Right forelimb (tissue), 1 donor: ENCODE measurements at regions not wholly inside any gene's neighbourhood (a gene's known extent, or its start where the extent isn't known, plus 50 kb on each side); places are given as distances from the start of the nearest gene placed in this dataset.
"Not testable (repeated sequence)": the region's sequence is repeated elsewhere in the genome, so short reads cannot be mapped to it uniquely, and the experiment has no call there.

ENCODE experiments used
- DNase-seq: peaks from one replicate; pipeline ENCODE4 v3.0.0-alpha.2; 2018

DNA sequence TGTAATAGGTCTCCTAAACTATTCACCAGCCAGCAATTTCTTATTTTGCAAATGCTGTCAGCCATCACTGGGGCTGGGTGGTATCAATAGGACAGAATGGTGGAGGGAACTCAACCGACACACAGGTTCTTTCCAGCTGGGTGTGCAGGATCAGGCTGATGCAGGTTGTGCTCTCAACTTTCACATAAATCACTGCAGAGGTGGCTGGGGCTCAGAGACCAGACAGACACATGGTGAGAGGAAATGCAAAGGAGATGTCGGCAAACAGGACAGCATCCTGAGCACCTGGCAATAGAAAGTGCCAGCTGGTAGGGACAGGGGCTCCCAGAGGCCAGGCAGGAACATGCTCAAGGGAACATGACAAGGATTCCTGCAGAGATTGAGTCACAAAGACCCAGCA, 254.9 kb downstream of the SOD2 start:
- no peak for DNase-seq

DNA sequence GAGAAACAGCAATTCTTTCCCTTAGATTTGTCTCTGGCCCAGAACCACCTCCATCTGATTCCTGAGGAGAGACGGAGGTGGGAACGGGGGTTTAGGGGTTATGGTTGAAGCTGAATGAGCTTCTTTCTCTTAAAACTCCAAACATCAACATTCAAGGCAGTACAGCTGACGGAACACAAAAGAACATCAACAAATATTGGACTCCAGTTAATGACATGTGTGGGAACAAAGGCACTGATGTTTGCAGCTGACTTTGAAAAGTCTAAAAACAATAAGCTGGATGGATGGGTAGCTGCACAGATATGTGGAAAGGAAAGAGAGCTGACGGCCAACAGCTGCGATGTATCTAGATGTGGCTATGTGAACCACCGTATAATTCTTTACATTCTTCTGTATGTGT, 256.5 kb downstream of the SOD2 start:
- no peak for DNase-seq

DNA sequence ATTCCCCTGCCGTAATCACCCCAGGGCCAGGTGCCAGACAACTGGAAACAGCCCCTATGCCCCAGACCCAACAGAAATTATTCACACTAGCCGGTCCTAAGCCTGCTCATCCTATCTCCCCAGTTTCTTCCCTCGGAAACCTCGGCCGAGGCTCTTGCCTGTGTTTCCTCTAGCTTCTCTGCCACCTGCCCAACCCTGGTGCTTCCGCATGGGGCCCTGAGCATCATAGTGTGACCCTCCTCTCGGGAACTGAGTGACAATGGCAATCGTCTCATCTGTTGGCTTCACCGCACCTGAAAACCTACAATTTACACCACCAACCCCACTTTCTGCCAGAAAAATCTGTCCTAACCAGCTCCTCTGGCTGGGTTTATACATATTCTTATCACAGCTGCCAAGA, 257.3 kb downstream of the SOD2 start:
- DNase-seq: no peak

- DNase-seq: no peak
These were observed 258.6 kb downstream of the SOD2 start for GRCh38 chr6:159434410-159434809.

DNA sequence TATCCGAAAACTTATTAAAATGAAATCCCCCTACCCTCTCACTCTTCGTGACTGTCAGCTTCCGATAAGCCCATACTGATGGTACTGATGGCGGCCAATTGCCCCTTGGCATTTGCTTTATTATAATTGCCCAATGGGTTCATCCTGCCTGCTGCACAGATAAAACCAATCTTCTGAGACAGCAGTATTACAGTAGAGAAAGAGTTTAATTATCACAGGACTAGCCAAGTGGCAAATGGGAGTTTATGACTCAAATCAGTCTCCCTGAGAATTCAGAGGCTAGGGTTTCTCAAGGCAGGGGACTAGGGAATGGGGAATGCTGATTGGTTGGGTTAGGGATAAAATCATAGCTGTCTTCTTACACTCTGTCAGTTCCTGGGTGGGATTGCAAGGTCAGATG, 259.5 kb downstream of the SOD2 start:
- no peak for DNase-seq

DNA sequence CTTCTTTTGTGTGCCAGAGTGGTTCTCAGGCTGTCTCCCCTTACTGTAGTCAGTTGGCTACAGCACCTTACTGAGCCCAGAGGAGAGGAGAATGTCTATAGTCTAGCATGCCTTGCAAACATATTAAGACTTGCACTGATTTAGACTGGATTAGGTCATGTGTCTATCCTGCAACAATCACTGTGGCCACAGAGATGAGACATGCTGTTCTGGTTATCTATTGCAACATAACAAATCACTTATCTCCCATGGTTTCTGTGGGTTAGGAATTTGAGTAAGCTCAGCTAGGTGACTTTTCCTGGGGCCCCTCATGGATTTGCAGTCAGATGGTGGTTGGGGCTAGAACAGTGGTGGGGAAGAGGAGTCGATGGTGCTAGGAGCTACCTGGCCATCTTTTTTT, 261.3 kb downstream of the SOD2 start:
- no peak for DNase-seq

DNA sequence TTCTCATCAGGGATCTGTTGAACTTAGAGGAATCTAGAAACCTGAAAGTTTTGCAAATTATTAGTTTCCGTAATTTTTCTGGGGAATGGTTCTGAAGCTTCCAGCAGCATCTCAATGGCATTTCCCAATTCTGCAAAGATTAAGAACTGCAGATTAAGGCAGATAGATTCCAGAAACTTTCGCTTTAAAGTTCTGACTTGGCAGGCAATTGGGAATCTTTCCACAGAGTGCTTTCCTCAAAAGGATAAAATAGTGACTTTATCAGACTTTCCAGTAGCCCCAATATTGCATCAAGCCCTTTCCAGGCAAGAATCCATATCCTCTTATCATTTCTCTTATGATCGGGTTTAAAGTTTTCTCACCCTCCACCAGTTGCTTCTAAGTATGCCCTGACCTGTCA, 261.1 kb downstream of the FNDC1 start:
- DNase-seq: no peak

GRCh38 chr6:159429433-159429832, 260.2 kb downstream of the FNDC1 start:
- no peak for DNase-seq

DNA sequence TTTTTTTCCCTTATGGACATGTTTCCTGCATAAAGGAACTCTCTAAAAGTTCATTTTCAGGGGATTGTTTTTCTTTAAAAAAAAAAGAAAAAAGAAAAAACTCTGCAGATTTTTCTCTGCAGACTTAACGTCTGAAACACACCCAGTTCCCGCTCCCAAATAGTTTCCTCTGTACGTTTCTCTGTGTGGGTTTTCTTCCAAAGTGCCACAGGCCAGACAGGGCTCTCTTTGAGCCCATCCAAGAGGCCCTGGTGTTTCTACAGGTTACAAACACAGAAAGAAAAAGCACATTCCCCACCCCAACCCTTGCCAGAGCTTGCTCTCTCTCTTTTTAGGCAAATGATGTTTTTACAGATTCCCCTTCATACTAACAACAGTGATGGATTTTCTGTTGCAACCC, 258.6 kb downstream of the FNDC1 start:
- DNase-seq: no peak

DNA sequence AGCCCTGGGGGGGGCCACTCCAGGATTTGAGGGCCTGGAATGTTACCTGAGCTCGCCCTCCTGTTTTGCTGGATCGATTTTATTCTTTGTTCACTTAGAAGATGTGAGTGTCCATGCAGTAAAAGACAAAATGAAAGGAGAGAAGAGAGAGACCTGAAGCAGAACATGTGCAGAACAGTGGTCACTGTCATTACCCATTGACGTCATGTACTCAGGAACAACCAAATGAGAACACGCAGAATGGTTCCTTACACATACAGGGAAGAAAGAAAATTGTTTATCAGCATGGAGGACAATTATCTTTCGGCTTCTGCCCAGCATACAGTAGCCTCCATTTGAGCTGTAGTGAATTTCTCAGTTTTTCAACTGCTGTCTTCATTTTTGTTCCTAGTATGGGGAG, 258.1 kb downstream of the FNDC1 start:
- no peak for DNase-seq

DNA sequence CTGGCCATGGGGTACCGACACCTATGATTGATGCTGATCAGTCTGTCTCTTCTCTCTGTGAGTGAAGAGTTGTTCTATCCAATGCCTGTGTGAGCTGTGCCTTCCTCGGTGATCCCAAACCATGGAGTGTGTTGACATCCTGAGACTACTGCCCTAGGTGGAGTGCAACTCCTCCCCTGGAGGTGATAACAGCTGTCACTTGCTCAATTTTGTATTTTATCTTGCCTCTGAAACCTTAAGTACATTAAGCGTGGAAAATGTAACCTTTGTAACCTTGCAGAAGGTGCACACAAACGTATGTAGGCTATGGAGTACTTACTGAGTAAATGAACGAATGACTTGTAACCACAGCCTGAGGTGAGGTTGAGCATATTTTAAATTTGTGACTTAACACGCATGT, 256.2 kb downstream of the FNDC1 start:
- no peak for DNase-seq

GRCh38 chr6:159422041-159422984, 253.1 kb downstream of the FNDC1 start:
- DNase-seq: no peak

GRCh38 chr6:159421586-159421985, 252.4 kb downstream of the FNDC1 start:
- no peak for DNase-seq

- DNase-seq: no peak
These were observed 249.8 kb downstream of the FNDC1 start for GRCh38 chr6:159418997-159419396.

DNA sequence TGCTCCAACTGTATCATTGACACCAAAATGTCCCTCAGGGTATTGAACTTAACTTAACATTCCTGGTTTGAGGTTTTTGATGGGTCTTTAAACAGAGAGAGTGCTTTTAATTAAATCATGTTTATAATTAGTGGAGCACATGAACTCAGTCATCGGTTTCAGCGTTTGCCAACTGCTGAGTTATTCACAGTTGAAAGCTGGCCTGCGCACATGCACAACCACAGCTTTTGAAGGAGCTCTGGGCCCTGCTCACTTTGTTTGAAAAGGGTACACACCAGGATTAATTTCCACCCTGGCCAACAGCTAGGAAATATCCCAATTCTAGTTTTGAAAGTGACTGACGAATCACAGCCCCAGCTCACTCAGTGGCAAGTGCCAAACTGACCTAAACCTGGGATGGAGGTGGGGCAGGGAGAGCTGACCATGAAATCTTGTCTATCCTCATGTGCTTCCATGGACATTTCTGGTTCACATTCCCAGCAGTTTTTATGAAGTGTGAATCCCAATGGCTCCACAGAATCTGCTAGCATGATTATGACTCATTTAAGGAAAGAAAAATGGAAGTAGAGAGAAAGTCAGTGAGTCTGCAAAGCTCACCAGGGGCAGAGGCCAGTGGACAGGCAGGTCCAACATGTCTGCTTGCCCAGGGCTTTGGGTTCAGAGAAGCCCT, 247.8 kb downstream of the FNDC1 start:
- DNase-seq: no peak

GRCh38 chr6:159415540-159415939, 246.3 kb downstream of the FNDC1 start:
- DNase-seq: no peak

DNA sequence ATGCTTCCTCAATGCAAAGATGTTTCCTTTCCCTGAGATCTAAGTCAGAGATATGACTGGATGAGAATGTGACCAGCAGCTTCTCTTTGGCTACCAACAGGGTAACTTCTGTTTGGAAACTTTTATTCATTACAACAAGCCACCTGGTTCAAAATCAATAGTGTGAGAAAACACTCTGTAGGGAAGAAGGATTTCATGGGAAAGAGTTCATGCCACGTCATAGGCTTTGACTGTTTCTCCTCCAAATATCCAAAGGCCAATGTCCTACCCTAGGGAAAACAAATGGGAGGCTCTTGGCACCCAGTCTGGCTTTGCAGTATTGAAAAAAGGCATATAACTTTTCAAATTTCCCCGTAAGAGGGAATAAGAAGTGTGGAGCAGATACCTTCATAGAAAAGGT, 245.5 kb downstream of the FNDC1 start:
- no peak for DNase-seq

DNA sequence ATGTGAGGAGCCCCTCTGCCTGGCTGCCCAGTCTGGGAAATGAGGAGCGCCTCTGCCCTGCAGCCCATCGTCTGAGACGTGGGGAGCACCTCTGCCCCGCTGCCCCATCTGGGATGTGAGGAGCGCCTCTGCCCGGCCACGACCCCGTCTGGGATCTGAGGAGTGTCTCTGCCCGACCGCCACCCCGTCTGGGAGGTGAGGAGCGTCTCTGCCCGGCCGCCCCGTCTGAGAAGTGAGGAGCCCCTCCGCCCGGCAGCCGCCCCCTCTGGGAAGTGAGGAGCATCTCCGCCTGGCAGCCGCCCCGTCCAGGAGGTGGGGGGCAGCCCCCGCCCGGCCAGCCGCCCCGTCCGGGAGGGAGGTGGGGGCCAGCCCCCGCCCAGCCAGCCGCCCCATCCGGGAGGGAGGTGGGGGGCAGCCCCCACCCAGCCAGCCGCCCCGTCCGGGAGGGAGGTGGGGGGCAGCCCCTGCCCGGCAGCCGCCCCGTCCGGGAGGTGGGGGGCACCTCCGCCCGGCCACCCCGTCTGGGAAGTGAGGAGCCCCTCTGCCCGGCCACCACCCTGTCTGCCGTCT, 238.1 kb downstream of the FNDC1 start:
- not testable (repeated sequence) for DNase-seq

GRCh38 chr6:159404296-159404695, 235.1 kb downstream of the FNDC1 start:
- no peak for DNase-seq

DNA sequence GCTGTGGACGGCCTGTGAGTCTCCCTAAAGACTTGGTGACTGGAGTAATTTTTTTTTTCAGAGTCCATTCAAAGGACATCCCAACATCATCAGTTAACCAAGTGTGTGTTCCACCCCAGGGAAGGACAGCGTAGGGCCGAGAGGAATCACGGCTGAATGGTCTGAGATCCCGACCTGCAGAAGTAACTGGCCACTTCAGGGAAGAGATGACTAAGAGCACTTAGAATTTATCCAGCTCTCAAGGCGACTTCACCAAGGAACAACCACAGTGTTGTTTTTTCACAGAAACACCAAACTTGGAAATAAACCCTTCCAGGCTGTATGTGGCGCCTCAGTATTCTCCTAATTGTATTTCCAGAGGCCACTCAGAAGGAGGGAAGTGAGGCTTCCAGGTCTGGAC, 231.6 kb downstream of the FNDC1 start:
- DNase-seq: no peak

GRCh38 chr6:159399751-159400221, 230.6 kb downstream of the FNDC1 start:
- no peak for DNase-seq

GRCh38 chr6:159398633-159399032, 229.4 kb downstream of the FNDC1 start:
- no peak for DNase-seq

DNA sequence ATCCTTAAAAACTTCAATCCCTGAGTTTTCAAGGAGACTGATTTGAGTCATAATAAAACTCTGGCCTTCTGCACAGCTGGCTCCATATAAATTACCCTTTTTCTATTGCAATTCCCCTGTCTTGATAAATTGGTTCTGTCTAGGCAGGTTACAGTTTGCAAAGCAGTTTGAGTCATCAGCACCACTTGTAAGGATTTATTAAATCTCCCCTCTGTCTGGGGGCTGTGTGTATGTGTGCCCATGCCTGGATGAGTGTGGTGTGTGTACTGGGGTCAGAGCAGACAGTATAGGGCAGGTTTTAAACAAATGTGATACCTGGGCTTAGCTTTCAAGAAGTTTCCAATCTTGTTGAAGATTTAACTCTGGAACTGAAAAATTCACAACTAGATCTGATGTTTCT, 228.6 kb downstream of the FNDC1 start:
- no peak for DNase-seq

- DNase-seq: no peak
These were observed 226.4 kb downstream of the FNDC1 start for GRCh38 chr6:159395609-159396008.
